ENCODE measurements at regions not wholly inside any gene's neighbourhood (a gene's known extent, or its start where the extent isn't known, plus 50 kb on each side); places are given as distances from the start of the nearest gene placed in this dataset.

DNA sequence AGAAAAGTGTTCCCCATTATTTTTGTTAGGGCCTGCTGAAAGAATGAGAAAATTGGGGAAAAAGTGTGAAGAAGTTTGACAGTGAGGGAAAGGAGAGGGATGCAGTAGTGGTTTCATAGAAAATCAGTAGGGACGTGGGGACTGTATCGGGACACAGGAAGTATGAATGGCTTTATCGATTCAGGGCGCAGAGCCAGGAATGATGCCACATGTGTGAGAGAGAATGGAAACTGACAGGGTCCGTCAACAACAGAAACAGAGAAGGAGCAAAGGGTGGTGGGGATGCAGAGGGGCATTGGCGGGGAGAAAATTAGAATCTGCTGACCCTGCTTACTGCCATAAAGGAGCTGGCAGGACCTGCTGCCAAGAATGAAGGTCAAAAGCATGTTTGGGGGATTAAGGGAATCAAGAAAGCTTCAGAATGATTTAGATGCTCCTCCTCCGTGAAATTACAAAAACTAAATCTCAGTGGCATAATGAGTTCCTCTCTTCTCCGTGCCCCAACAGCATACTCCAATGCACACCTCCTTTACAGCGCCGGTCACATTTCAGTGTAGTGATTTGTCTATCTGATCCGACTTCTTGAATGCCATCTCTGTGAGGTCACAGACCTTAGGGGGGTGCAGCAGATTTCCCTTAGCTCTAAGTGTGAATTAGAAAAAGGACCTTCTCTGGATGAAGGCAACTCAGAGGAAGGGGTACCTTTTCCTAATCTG is 92.6 kb downstream of the EMP1 start:
- TF ChIP-seq POLR2A (IDR thresholded peaks at IDR 0.05; ENCODE audit: low read depth, low read length) (no peak), CHD4 (IDR thresholded peaks at IDR 0.05) (no peak), HDAC2 (IDR thresholded peaks at IDR 0.05) (no peak), RELA (IDR thresholded peaks at IDR 0.05; ENCODE audit: borderline replicate concordance, partially characterized antibody) (no peak), CREM (IDR thresholded peaks at IDR 0.05; ENCODE audit: low read depth) (no peak), JUND (IDR thresholded peaks at IDR 0.05; ENCODE audit: low read depth, low read length) (no peak), NFYA (IDR thresholded peaks at IDR 0.05; ENCODE audit: borderline replicate concordance, low read depth, low read length) (no peak), PAX8 (IDR thresholded peaks at IDR 0.05) (no peak), TAF1 (IDR thresholded peaks at IDR 0.05; ENCODE audit: borderline replicate concordance, low read depth, low read length) (no peak), TCF12 (IDR thresholded peaks at IDR 0.05; ENCODE audit: low read depth, low read length) (no peak), FOS (IDR thresholded peaks at IDR 0.05; ENCODE audit: borderline replicate concordance, extremely low read depth, insufficient read length) (no peak)
- TF ChIP-seq, protein P1, sequence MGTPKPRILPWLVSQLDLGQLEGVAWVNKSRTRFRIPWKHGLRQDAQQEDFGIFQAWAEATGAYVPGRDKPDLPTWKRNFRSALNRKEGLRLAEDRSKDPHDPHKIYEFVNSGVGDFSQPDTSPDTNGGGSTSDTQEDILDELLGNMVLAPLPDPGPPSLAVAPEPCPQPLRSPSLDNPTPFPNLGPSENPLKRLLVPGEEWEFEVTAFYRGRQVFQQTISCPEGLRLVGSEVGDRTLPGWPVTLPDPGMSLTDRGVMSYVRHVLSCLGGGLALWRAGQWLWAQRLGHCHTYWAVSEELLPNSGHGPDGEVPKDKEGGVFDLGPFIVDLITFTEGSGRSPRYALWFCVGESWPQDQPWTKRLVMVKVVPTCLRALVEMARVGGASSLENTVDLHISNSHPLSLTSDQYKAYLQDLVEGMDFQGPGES (IDR thresholded peaks at IDR 0.05): no peak
- TF ChIP-seq, protein P2, sequence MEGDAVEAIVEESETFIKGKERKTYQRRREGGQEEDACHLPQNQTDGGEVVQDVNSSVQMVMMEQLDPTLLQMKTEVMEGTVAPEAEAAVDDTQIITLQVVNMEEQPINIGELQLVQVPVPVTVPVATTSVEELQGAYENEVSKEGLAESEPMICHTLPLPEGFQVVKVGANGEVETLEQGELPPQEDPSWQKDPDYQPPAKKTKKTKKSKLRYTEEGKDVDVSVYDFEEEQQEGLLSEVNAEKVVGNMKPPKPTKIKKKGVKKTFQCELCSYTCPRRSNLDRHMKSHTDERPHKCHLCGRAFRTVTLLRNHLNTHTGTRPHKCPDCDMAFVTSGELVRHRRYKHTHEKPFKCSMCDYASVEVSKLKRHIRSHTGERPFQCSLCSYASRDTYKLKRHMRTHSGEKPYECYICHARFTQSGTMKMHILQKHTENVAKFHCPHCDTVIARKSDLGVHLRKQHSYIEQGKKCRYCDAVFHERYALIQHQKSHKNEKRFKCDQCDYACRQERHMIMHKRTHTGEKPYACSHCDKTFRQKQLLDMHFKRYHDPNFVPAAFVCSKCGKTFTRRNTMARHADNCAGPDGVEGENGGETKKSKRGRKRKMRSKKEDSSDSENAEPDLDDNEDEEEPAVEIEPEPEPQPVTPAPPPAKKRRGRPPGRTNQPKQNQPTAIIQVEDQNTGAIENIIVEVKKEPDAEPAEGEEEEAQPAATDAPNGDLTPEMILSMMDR (IDR thresholded peaks at IDR 0.05 in 2 of 3, conservative IDR thresholded peaks at IDR 0.05 in 1 of 3; ENCODE audit: control insufficient read depth in 2 of 3, extremely low read depth in 1 of 3, insufficient read depth in 1 of 3, low read depth in 3 of 3, low read length in 3 of 3): no peak
- TF ChIP-seq, protein P3, sequence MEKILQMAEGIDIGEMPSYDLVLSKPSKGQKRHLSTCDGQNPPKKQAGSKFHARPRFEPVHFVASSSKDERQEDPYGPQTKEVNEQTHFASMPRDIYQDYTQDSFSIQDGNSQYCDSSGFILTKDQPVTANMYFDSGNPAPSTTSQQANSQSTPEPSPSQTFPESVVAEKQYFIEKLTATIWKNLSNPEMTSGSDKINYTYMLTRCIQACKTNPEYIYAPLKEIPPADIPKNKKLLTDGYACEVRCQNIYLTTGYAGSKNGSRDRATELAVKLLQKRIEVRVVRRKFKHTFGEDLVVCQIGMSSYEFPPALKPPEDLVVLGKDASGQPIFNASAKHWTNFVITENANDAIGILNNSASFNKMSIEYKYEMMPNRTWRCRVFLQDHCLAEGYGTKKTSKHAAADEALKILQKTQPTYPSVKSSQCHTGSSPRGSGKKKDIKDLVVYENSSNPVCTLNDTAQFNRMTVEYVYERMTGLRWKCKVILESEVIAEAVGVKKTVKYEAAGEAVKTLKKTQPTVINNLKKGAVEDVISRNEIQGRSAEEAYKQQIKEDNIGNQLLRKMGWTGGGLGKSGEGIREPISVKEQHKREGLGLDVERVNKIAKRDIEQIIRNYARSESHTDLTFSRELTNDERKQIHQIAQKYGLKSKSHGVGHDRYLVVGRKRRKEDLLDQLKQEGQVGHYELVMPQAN (conservative IDR thresholded peaks at IDR 0.05): no peak

Data from GM12878 (cell line).